ENCODE measurements at regions not wholly inside any gene's neighbourhood (a gene's known extent, or its start where the extent isn't known, plus 50 kb on each side); places are given as distances from the start of the nearest gene placed in this dataset.

DNA sequence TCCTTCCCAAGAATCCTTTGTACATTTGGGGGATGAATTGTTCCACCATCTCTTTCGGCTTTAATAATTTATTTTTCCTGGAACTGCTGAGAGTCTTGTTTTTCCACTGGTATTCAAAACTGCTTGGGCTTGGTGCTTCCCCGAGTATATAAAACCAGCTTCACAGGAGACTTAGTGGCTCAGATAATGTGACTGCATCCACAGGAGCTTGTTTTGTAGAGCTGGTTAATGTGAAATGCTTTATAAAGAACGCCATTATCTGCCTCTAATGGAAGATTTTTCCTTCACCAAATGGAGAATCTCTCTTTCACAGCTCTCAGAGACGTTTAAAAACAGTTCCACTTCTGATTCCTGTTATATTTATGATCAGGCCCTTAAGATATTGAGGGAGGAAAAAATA is 935.5 kb downstream of the RAB28 start:
- Histone ChIP-seq H3K9ac (ENCODE audit: control insufficient read depth, extremely low read depth, insufficient read depth, low read length) (no peak overlapping the region), H3K4me3 (ENCODE audit: control insufficient read depth in 2 of 3, extremely low read depth in 1 of 3, insufficient read depth in 2 of 3, low read depth in 1 of 3, low read length in 3 of 3) (no peak overlapping the region), H3K9me3 (ENCODE audit: control insufficient read depth, low read depth, low read length) (no peaks in the 10 kb centered on the region), H2AFZ (ENCODE audit: control insufficient read depth, low read length) (no peak overlapping the region), H3K27ac (ENCODE audit: control insufficient read depth, insufficient read depth, low read length) (no peak overlapping the region), H3K79me2 (ENCODE audit: control insufficient read depth, insufficient read depth, low read length) (no peaks in the 10 kb centered on the region), H4K20me1 (ENCODE audit: control insufficient read depth, extremely low read depth, insufficient read depth, low read length) (no peaks in the 10 kb centered on the region), H3K36me3 (ENCODE audit: control insufficient read depth in 2 of 2, extremely low read depth in 1 of 2, insufficient read depth in 2 of 2, low read length in 2 of 2) (no peaks in the 10 kb centered on the region), H3K9me1 (ENCODE audit: control insufficient read depth, extremely low read depth, insufficient read depth, low read length) (no peaks in the 10 kb centered on the region), H3K27me3 (ENCODE audit: control insufficient read depth, extremely low read depth, insufficient read depth, low read length) (no peaks in the 10 kb centered on the region), H3K4me2 (ENCODE audit: control insufficient read depth, extremely low read depth, insufficient read depth, low read depth, low read length) (no peak overlapping the region), H3K4me1 (ENCODE audit: control insufficient read depth, extremely low read depth, insufficient read depth, low read length) (no peaks in the 10 kb centered on the region)
- FAIRE-seq (no peak), DNase-seq (ENCODE audit: low read depth, low spot score) (no peak)
- TF ChIP-seq, protein P1, sequence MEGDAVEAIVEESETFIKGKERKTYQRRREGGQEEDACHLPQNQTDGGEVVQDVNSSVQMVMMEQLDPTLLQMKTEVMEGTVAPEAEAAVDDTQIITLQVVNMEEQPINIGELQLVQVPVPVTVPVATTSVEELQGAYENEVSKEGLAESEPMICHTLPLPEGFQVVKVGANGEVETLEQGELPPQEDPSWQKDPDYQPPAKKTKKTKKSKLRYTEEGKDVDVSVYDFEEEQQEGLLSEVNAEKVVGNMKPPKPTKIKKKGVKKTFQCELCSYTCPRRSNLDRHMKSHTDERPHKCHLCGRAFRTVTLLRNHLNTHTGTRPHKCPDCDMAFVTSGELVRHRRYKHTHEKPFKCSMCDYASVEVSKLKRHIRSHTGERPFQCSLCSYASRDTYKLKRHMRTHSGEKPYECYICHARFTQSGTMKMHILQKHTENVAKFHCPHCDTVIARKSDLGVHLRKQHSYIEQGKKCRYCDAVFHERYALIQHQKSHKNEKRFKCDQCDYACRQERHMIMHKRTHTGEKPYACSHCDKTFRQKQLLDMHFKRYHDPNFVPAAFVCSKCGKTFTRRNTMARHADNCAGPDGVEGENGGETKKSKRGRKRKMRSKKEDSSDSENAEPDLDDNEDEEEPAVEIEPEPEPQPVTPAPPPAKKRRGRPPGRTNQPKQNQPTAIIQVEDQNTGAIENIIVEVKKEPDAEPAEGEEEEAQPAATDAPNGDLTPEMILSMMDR (optimal IDR thresholded peaks at IDR 0.05 in 1 of 3, IDR thresholded peaks at IDR 0.05 in 1 of 3, conservative IDR thresholded peaks at IDR 0.05 in 1 of 3; ENCODE audit: extremely low read depth in 1 of 3, insufficient read depth in 2 of 3, low read length in 3 of 3): no peak
- no peak for TF ChIP-seq EZH2 (IDR thresholded peaks at IDR 0.05; ENCODE audit: low read length)
- dilution Hi-C loops (cut with MboI; ENCODE audit: extremely low pct_ligation_motif_present, low sequenced_read_pairs): no loop called here

DNA sequence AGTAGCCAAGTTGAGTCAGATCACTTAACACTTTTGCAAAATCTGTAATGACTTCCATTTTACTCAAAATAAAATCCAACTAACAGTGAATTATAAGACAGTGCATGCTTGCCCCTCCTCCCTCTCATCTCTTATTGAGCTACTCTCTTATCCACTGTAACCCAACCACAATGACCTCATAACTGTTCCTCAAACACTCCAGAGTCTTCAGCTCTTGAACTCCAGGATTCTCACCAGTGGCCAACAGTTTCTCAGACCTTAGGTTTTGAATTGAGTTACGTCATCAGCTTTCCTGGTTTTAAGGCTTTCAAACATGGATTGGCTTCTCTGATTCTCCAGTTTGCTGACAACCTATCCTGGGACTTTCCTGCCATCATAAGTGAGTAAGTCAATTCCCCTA is 938.3 kb downstream of the RAB28 start:
- TF ChIP-seq, protein P1 (optimal IDR thresholded peaks at IDR 0.05 in 1 of 3, IDR thresholded peaks at IDR 0.05 in 1 of 3, conservative IDR thresholded peaks at IDR 0.05 in 1 of 3; ENCODE audit: extremely low read depth in 1 of 3, insufficient read depth in 2 of 3, low read length in 3 of 3): no peak
- TF ChIP-seq EZH2 (IDR thresholded peaks at IDR 0.05; ENCODE audit: low read length): no peak
- Histone ChIP-seq H3K9me1 (ENCODE audit: control insufficient read depth, extremely low read depth, insufficient read depth, low read length) (no peaks in the 10 kb centered on the region), H3K9me3 (ENCODE audit: control insufficient read depth, low read depth, low read length) (peaks cover 3% of the 10 kb centered on the region), H3K4me3 (ENCODE audit: control insufficient read depth in 2 of 3, extremely low read depth in 1 of 3, insufficient read depth in 2 of 3, low read depth in 1 of 3, low read length in 3 of 3) (no peak overlapping the region), H3K27me3 (ENCODE audit: control insufficient read depth, extremely low read depth, insufficient read depth, low read length) (no peaks in the 10 kb centered on the region), H3K4me2 (ENCODE audit: control insufficient read depth, extremely low read depth, insufficient read depth, low read depth, low read length) (no peak overlapping the region), H3K36me3 (ENCODE audit: control insufficient read depth in 2 of 2, extremely low read depth in 1 of 2, insufficient read depth in 2 of 2, low read length in 2 of 2) (no peaks in the 10 kb centered on the region), H3K27ac (ENCODE audit: control insufficient read depth, insufficient read depth, low read length) (no peak overlapping the region), H3K9ac (ENCODE audit: control insufficient read depth, extremely low read depth, insufficient read depth, low read length) (no peak overlapping the region), H2AFZ (ENCODE audit: control insufficient read depth, low read length) (no peak overlapping the region), H3K4me1 (ENCODE audit: control insufficient read depth, extremely low read depth, insufficient read depth, low read length) (no peaks in the 10 kb centered on the region), H3K79me2 (ENCODE audit: control insufficient read depth, insufficient read depth, low read length) (no peaks in the 10 kb centered on the region), H4K20me1 (ENCODE audit: control insufficient read depth, extremely low read depth, insufficient read depth, low read length) (no peaks in the 10 kb centered on the region)
- dilution Hi-C loops (cut with MboI; ENCODE audit: extremely low pct_ligation_motif_present, low sequenced_read_pairs): no loop called here
- DNase-seq (ENCODE audit: low read depth, low spot score) (no peak), FAIRE-seq (no peak)

All from keratinocyte (primary cell).